Cerebellar nuclear complex (tissue), 1 donor: ENCODE measurements at regions not wholly inside any gene's neighbourhood (a gene's known extent, or its start where the extent isn't known, plus 50 kb on each side); places are given as distances from the start of the nearest gene placed in this dataset.

Experiments used
- DNase-seq, 2 experiments: peaks; one replicate each; lab custom pipeline; 2025; lab: John Stamatoyannopoulos, UW

GRCh38 chr2:177123048-177123447 is 89.5 kb upstream of the HNRNPA3 start:
- DNase-seq, result no peak

- DNase-seq, result no peak
Observed at GRCh38 chr2:177124371-177124770, 88.2 kb upstream of the HNRNPA3 start.

GRCh38 chr2:177127821-177128220 is 84.8 kb upstream of the HNRNPA3 start:
- no peak for DNase-seq

- no peak for DNase-seq
Observed at GRCh38 chr2:177129610-177130009, 83.0 kb upstream of the HNRNPA3 start.

- DNase-seq, result no peak
Observed at GRCh38 chr2:177131858-177132257, 80.7 kb upstream of the HNRNPA3 start.

- no peak for DNase-seq
Observed at GRCh38 chr2:177138823-177139222, 73.8 kb upstream of the HNRNPA3 start.

GRCh38 chr2:177141866-177142265 is 70.7 kb upstream of the HNRNPA3 start:
- DNase-seq, result no peak

- no peak for DNase-seq
Observed at GRCh38 chr2:177143444-177143843, 69.2 kb upstream of the HNRNPA3 start.

GRCh38 chr2:177147093-177147694 is 65.4 kb upstream of the HNRNPA3 start:
- DNase-seq, result peak in 1 of 2 experiments; percentile 48

- no peak for DNase-seq
Observed at GRCh38 chr2:177147834-177148445, 64.7 kb upstream of the HNRNPA3 start.

- DNase-seq, result peak; percentile 33 to 37
Observed at GRCh38 chr2:177148477-177149154, 64.0 kb upstream of the HNRNPA3 start.

GRCh38 chr2:177149155-177149503 is 63.5 kb upstream of the HNRNPA3 start:
- DNase-seq, result no peak

GRCh38 chr2:177153805-177154204 is 58.8 kb upstream of the HNRNPA3 start:
- DNase-seq, result no peak

- no peak for DNase-seq
Observed at GRCh38 chr2:177154809-177155208, 57.8 kb upstream of the HNRNPA3 start.

- no peak for DNase-seq
Observed at GRCh38 chr2:177155631-177156030, 57.0 kb upstream of the HNRNPA3 start.

- DNase-seq, result peak in 1 of 2 experiments; percentile 28
Observed at GRCh38 chr2:177161741-177162460, 50.7 kb upstream of the HNRNPA3 start.
